A549 (cell line): ENCODE measurements at regions not wholly inside any gene's neighbourhood (a gene's known extent, or its start where the extent isn't known, plus 50 kb on each side); places are given as distances from the start of the nearest gene placed in this dataset.

Experiments used
- ATAC-seq, 2 experiments: fragments of 200-7000 bp in 1 of 2; fragments of >200 bp in 1 of 2; cut with Nextera tagmentation in 1 of 2; cut with Tn5 transposase in 1 of 2; 3 replicates each; pipeline versions ENCODE4 v1.8.0 to v1.9.1; 2018 to 2020; ENCODE audit warnings: mild to moderate bottlenecking in 1 of 2, moderate library complexity in 1 of 2
- CTCF ChIA-PET: fragments of 300-600 bp; sonication (Branson Sonifier 250); formaldehyde crosslinking; extraction: SDS; loops from one replicate; lab custom pipeline; 2021; ENCODE audit warnings: antibody characterized with exemption, inconsistent platforms; lab: Yijun Ruan, JAX
- POLR2A ChIA-PET: fragments of 350-600 bp; formaldehyde crosslinking; extraction: SDS; loops from one replicate; lab custom pipeline; 2021; ENCODE audit warnings: antibody characterized with exemption, inconsistent platforms; lab: Yijun Ruan, JAX
- DNase-seq, 2 experiments: peaks; one replicate each; pipeline versions ENCODE4 v3.0.0 to v3.0.0-alpha.2; 2011 to 2016; ENCODE audit warnings: low read depth in 1 of 2, low spot score in 1 of 2
- FAIRE-seq: peaks from 2 replicates; lab custom pipeline; 2011; peaks lifted over from hg19 to GRCh38; lab: Jason Lieb, UNC
- H3K27ac ChIP-seq, 2 experiments: fragments of >200 bp; sonication (Bioruptor Twin); formaldehyde crosslinking; 3 replicates each; pipeline ENCODE4 v1.5.1; 2016 to 2017
- H3K4me1 ChIP-seq: fragments of >200 bp; sonication (Bioruptor Twin); formaldehyde crosslinking; 3 replicates; pipeline ENCODE4 v1.6.1; 2016
- H3K4me2 ChIP-seq: fragments of >200 bp; sonication (Bioruptor Twin); formaldehyde crosslinking; 3 replicates; pipeline ENCODE4 v1.6.1; 2016
- H3K4me3 ChIP-seq: fragments of >200 bp; sonication (Bioruptor Twin); formaldehyde crosslinking; 3 replicates; pipeline ENCODE4 v1.5.1; 2016
- H3K9me3 ChIP-seq: fragments of >200 bp; sonication (Bioruptor Twin); formaldehyde crosslinking; 3 replicates; pipeline ENCODE4 v1.6.1; 2016
- BHLHE40 ChIP-seq: IDR thresholded peaks from 2 replicates; pipeline ENCODE4 v1.6.1; 2012; ENCODE audit warnings: low read depth, low read length, inconsistent platforms
- CBX8 ChIP-seq: fragments of 200-600 bp; sonication (generic); IDR thresholded peaks from 2 replicates; pipeline ENCODE4 v1.6.1; 2016
- CEBPB ChIP-seq, 2 experiments: fragments of >200 bp in 1 of 2; sonication (Bioruptor Twin) in 1 of 2; formaldehyde crosslinking in 1 of 2; IDR thresholded peaks; 2 replicates each; pipeline ENCODE4 v1.6.1; 2012 to 2016
- CHD2 ChIP-seq: fragments of 150-350 bp; IDR thresholded peaks from 2 replicates; pipeline ENCODE4 v1.6.1; 2014; ENCODE audit warnings: low read length; ENCODE audit not compliant: partially characterized antibody
- CHD4 ChIP-seq: fragments of 200-600 bp; sonication (generic); IDR thresholded peaks from 2 replicates; pipeline ENCODE4 v1.6.1; 2016; ENCODE audit warnings: antibody characterized with exemption, mild to moderate bottlenecking, borderline replicate concordance
- ELK1 ChIP-seq: fragments of 150-350 bp; IDR thresholded peaks from 2 replicates; pipeline ENCODE4 v1.6.1; 2014; ENCODE audit warnings: low read depth, mild to moderate bottlenecking, low read length
- ESRRA ChIP-seq: fragments of 150-350 bp; IDR thresholded peaks from 2 replicates; pipeline ENCODE4 v1.6.1; 2014; ENCODE audit warnings: mild to moderate bottlenecking, low read length, borderline replicate concordance
- GATA3 ChIP-seq: IDR thresholded peaks from 2 replicates; pipeline ENCODE4 v1.6.1; 2012; ENCODE audit warnings: borderline replicate concordance
- HEYL ChIP-seq: fragments of 250-450 bp; sonication (Bioruptor Pico); IDR thresholded peaks from 2 replicates; pipeline ENCODE4 v1.8.0; 2021; ENCODE audit warnings: mild to moderate bottlenecking, moderate library complexity
- HMGXB4 ChIP-seq: fragments of 250-450 bp; sonication (Bioruptor Pico); IDR thresholded peaks from 2 replicates; pipeline ENCODE4 v1.5.0; 2021; ENCODE audit warnings: mild to moderate bottlenecking, moderate library complexity, borderline replicate concordance
- HOXA7 ChIP-seq: fragments of 250-450 bp; sonication (Bioruptor Pico); IDR thresholded peaks from 2 replicates; pipeline ENCODE4 v1.5.0; 2020; ENCODE audit warnings: mild to moderate bottlenecking, moderate library complexity
- HOXB5 ChIP-seq: fragments of 250-450 bp; sonication (Bioruptor Pico); IDR thresholded peaks from 2 replicates; pipeline ENCODE4 v1.5.0; 2020; ENCODE audit warnings: mild to moderate bottlenecking, moderate library complexity
- JUN ChIP-seq, 2 experiments: fragments of >200 bp; sonication (Bioruptor Twin); formaldehyde crosslinking; IDR thresholded peaks; 2 replicates in 1 of 2; 3 replicates in 1 of 2; pipeline ENCODE4 v1.6.1; 2016 to 2017
- JUNB ChIP-seq: fragments of >200 bp; sonication (Bioruptor Twin); formaldehyde crosslinking; IDR thresholded peaks from 2 replicates; pipeline ENCODE4 v1.6.1; 2016
- KDM5A ChIP-seq: fragments of 200-600 bp; sonication (generic); IDR thresholded peaks from 2 replicates; pipeline ENCODE4 v1.6.1; 2016; ENCODE audit warnings: antibody characterized with exemption, mild to moderate bottlenecking
- MAX ChIP-seq: IDR thresholded peaks from 2 replicates; pipeline ENCODE4 v1.6.1; 2012
- MYC ChIP-seq: IDR thresholded peaks from 2 replicates; pipeline ENCODE4 v1.6.1; 2012; ENCODE audit warnings: mild to moderate bottlenecking, inconsistent platforms, low read length, improper control_type of control experiment, borderline replicate concordance
- NPAS2 ChIP-seq: fragments of 250-450 bp; sonication (Bioruptor Pico); IDR thresholded peaks from 2 replicates; pipeline ENCODE4 v1.8.0; 2022; ENCODE audit warnings: mild to moderate bottlenecking, moderate library complexity, borderline replicate concordance
- NR3C1 ChIP-seq: fragments of >200 bp; sonication (Bioruptor Twin); formaldehyde crosslinking; IDR thresholded peaks from 3 replicates; pipeline ENCODE4 v1.6.1; 2017
- RAD21 ChIP-seq, 2 experiments: fragments of >200 bp in 1 of 2; sonication (Bioruptor Twin) in 1 of 2; formaldehyde crosslinking in 1 of 2; IDR thresholded peaks in 1 of 2; conservative IDR thresholded peaks in 1 of 2; 2 replicates in 1 of 2; 3 replicates in 1 of 2; pipeline ENCODE4 v1.6.1; 2012 to 2018; ENCODE audit warnings: inconsistent platforms in 1 of 2
- RARB ChIP-seq: fragments of 250-450 bp; sonication (Bioruptor Pico); IDR thresholded peaks from 2 replicates; pipeline ENCODE4 v1.8.0; 2021; ENCODE audit warnings: mild to moderate bottlenecking, moderate library complexity
- RCOR1 ChIP-seq: fragments of 150-350 bp; IDR thresholded peaks from 2 replicates; pipeline ENCODE4 v1.6.1; 2014; ENCODE audit warnings: antibody characterized with exemption, low read length, low read depth
- RFX5 ChIP-seq: fragments of 450-650 bp; IDR thresholded peaks from 2 replicates; pipeline ENCODE4 v1.7.1; 2014; ENCODE audit warnings: antibody characterized with exemption, mild to moderate bottlenecking, moderate library complexity
- RNF2 ChIP-seq: fragments of 200-600 bp; sonication (generic); IDR thresholded peaks from 2 replicates; pipeline ENCODE4 v1.6.1; 2016; ENCODE audit warnings: low read depth, mild to moderate bottlenecking, antibody characterized with exemption, moderate library complexity, borderline replicate concordance
- SREBF2 ChIP-seq: fragments of 450-650 bp; IDR thresholded peaks from 2 replicates; pipeline ENCODE4 v1.6.1; 2014; ENCODE audit warnings: mild to moderate bottlenecking, moderate library complexity
- TFCP2L1 ChIP-seq: fragments of 250-450 bp; sonication (Bioruptor Pico); IDR thresholded peaks from 2 replicates; pipeline ENCODE4 v1.5.0; 2021; ENCODE audit warnings: mild to moderate bottlenecking
- TP53 ChIP-seq: fragments of 250-450 bp; sonication (Bioruptor Pico); IDR thresholded peaks from 2 replicates; pipeline ENCODE4 v1.5.0; 2021; ENCODE audit warnings: mild to moderate bottlenecking, moderate library complexity
- ZNF302 ChIP-seq: fragments of 250-450 bp; sonication (Bioruptor Pico); IDR thresholded peaks from 2 replicates; pipeline ENCODE4 v1.9.0; 2021; ENCODE audit warnings: inconsistent platforms, mild to moderate bottlenecking, moderate library complexity
- ZSCAN20 ChIP-seq: fragments of 250-450 bp; sonication (Bioruptor Pico); IDR thresholded peaks from 2 replicates; pipeline ENCODE4 v1.8.0; 2022; ENCODE audit warnings: mild to moderate bottlenecking, moderate library complexity
- WGBS: methylation state at CpG from one replicate; pipeline ENCODE4 v1.1.6; 2017; ENCODE audit errors: missing lambda C conversion rate; 5-methylcytosine and 5-hydroxymethylcytosine counted together
- TF ChIP-seq, protein P1 (sequence below): fragments of 450-650 bp; IDR thresholded peaks from 2 replicates; pipeline ENCODE4 v1.6.1; 2014; ENCODE audit warnings: antibody characterized with exemption
- TF ChIP-seq, protein P2 (sequence below): fragments of >200 bp; sonication (Bioruptor Twin); formaldehyde crosslinking; IDR thresholded peaks from 3 replicates; pipeline ENCODE4 v1.5.1; 2016

DNA sequence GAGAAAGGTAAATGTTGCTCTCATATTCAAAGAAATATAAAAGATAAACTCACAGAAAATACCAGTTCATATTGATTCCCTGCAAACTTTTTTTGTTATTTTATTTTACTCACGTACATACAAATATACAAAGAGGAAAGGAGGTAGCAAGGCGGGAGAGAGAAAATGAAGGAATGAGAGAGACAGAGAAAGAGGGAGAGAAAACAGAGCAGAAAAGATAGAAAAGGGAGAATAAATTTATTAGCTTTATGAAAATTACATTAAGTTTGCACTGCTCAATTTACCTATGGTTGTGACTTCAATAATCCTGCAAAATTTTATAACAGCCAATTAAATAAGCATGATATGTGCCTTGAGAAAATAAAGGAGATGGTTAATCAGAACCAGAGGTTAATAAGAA, 274.7 kb upstream of the CITED2 start:
- TF ChIP-seq CHD2 (no peak), RARB (CRISPR knock-in tag) (no peak), MAX (no peak), HOXB5 (no peak), HOXA7 (no peak), CBX8 (no peak), CEBPB (IDR thresholded peaks at IDR 0.05) (no peak), NR3C1 (no peak), JUNB (no peak), GATA3 (no peak)
- H3K4me2 ChIP-seq = no peak overlapping the region
- no peaks in the 10 kb centered on the region for H3K9me3 ChIP-seq
- CTCF ChIA-PET = no interaction called here
- no peak for DNase-seq
- no peak for ATAC-seq
- no peak for FAIRE-seq
- H3K27ac ChIP-seq = no peak overlapping the region
- no peaks in the 10 kb centered on the region for H3K4me1 ChIP-seq
- POLR2A ChIA-PET = no interaction called here
- 93% methylated on average over 2 of the region's 2 CpGs for WGBS
- no peak overlapping the region for H3K4me3 ChIP-seq

DNA sequence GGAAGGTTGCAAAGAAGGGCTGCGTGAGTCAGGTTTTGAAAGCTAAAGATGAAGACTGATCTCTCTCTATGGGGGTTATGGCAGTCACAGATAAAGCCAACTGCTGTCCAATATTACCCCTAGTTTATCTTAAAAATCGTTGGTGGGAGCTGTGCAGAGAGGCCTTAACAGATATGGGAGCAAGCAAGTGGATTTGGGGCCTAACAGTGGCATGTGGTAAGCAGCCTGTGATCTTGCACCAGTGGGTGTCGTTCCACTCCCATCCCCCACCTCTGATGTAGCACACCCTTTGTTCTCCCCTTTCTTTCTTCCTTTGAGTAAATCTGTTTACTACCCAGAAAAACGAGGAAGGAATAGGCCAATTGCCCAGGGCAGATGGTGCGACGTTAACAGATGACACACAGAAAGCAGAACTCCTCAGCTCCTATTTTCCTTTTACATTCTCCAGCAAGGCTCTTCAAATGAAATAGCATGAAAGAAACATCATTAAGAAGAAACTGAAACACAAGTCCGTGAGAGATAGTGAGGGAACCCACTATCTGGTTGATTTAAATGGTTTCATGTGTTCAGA, 274.1 kb upstream of the CITED2 start:
- no peak overlapping the region for H3K4me2 ChIP-seq
- POLR2A ChIA-PET = no interaction called here
- ATAC-seq (no peak), DNase-seq (no peak), FAIRE-seq (no peak)
- TF ChIP-seq ELK1 (no peak), JUNB (no peak), ESRRA (no peak), CHD2 (no peak), ZNF302 (no peak), RCOR1 (no peak), RFX5 (no peak), JUN (IDR thresholded peaks at IDR 0.05) (no peak), SREBF2 (no peak), RAD21 (conservative IDR thresholded peaks at IDR 0.05 in 1 of 2, IDR thresholded peaks at IDR 0.05 in 1 of 2) (no peak), ZSCAN20 (no peak), NR3C1 (no peak), NPAS2 (CRISPR knock-in tag) (no peak), CHD4 (no peak)
- TF ChIP-seq, protein P1, sequence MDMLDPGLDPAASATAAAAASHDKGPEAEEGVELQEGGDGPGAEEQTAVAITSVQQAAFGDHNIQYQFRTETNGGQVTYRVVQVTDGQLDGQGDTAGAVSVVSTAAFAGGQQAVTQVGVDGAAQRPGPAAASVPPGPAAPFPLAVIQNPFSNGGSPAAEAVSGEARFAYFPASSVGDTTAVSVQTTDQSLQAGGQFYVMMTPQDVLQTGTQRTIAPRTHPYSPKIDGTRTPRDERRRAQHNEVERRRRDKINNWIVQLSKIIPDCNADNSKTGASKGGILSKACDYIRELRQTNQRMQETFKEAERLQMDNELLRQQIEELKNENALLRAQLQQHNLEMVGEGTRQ = no peak
- TF ChIP-seq, protein P2, sequence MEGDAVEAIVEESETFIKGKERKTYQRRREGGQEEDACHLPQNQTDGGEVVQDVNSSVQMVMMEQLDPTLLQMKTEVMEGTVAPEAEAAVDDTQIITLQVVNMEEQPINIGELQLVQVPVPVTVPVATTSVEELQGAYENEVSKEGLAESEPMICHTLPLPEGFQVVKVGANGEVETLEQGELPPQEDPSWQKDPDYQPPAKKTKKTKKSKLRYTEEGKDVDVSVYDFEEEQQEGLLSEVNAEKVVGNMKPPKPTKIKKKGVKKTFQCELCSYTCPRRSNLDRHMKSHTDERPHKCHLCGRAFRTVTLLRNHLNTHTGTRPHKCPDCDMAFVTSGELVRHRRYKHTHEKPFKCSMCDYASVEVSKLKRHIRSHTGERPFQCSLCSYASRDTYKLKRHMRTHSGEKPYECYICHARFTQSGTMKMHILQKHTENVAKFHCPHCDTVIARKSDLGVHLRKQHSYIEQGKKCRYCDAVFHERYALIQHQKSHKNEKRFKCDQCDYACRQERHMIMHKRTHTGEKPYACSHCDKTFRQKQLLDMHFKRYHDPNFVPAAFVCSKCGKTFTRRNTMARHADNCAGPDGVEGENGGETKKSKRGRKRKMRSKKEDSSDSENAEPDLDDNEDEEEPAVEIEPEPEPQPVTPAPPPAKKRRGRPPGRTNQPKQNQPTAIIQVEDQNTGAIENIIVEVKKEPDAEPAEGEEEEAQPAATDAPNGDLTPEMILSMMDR = no peak
- CTCF ChIA-PET = no interaction called here
- 63% methylated on average over 7 of the region's 7 CpGs for WGBS
- no peak overlapping the region for H3K4me3 ChIP-seq
- no peak overlapping the region for H3K27ac ChIP-seq
- H3K9me3 ChIP-seq = no peaks in the 10 kb centered on the region
- H3K4me1 ChIP-seq = no peaks in the 10 kb centered on the region

GRCh38 chr6:139647841-139648240, 273.4 kb upstream of the CITED2 start:
- H3K4me3 ChIP-seq = no peak overlapping the region
- CTCF ChIA-PET = no interaction called here
- DNase-seq = no peak
- no peaks in the 10 kb centered on the region for H3K4me1 ChIP-seq
- FAIRE-seq = no peak
- POLR2A ChIA-PET = no interaction called here
- H3K9me3 ChIP-seq = no peaks in the 10 kb centered on the region
- H3K27ac ChIP-seq = no peak overlapping the region
- WGBS = 61% methylated on average over 5 of the region's 5 CpGs
- H3K4me2 ChIP-seq = no peak overlapping the region
- no peak for ATAC-seq
- TF ChIP-seq HEYL (CRISPR knock-in tag) (no peak), RARB (CRISPR knock-in tag) (no peak), HMGXB4 (CRISPR knock-in tag) (no peak), KDM5A (no peak), SREBF2 (no peak), BHLHE40 (no peak), MYC (no peak), RNF2 (no peak), TP53 (CRISPR knock-in tag) (no peak), MAX (no peak), CBX8 (no peak), TFCP2L1 (no peak)
